ENCODE measurements at regions not wholly inside any gene's neighbourhood (a gene's known extent, or its start where the extent isn't known, plus 50 kb on each side); places are given as distances from the start of the nearest gene placed in this dataset.

- Histone ChIP-seq H3K4me1 (replicated peaks in 1 of 4; ENCODE audit: control insufficient read depth in 3 of 4, insufficient read depth in 4 of 4, low read length in 3 of 4) (no peaks in the 10 kb centered on the region; a peak in 1 of 7 replicates), H2BK20ac (ENCODE audit: low read length) (no peak overlapping the region), H2BK5ac (ENCODE audit: low read depth, low read length) (no peak overlapping the region), H4K20me1 (replicated peaks in 1 of 2; ENCODE audit: control insufficient read depth in 1 of 2, insufficient read depth in 2 of 2, low read length in 2 of 2) (no peaks in the 10 kb centered on the region), H3K79me2 (ENCODE audit: control insufficient read depth in 1 of 2, insufficient read depth in 2 of 2, low read length in 2 of 2) (no peaks in the 10 kb centered on the region), H3K18ac (ENCODE audit: extremely low read depth, low read length) (no peak overlapping the region), H4K5ac (ENCODE audit: insufficient read length, low read depth, low read length) (no peak overlapping the region), H3K23me2 (ENCODE audit: low read depth, low read length) (no peaks in the 10 kb centered on the region; the same call in 1 of the 2 replicates), H2BK120ac (replicated peaks; ENCODE audit: low read depth, low read length) (no peak overlapping the region), H4K8ac (ENCODE audit: extremely low read depth, insufficient read depth, low read length) (no peak overlapping the region), H3K27ac (ENCODE audit: low read depth, low read length) (no peak overlapping the region), H3K79me1 (ENCODE audit: low read depth, low read length) (no peaks in the 10 kb centered on the region), H3K9ac (replicated peaks in 1 of 4; ENCODE audit: extremely low read depth in 1 of 4, low read depth in 3 of 4, low read length in 3 of 4) (no peak overlapping the region), H3K36me3 (ENCODE audit: control insufficient read depth in 2 of 4, insufficient read depth in 4 of 4, low read length in 3 of 4) (no peaks in the 10 kb centered on the region), H3K23ac (ENCODE audit: insufficient read length) (no peak overlapping the region), H2BK12ac (ENCODE audit: low read depth, low read length) (no peak overlapping the region), H3K4me3 (ENCODE audit: extremely low read depth in 1 of 4, insufficient read depth in 2 of 4, low read depth in 3 of 4, low read length in 4 of 4) (no peak overlapping the region), H4K91ac (replicated peaks; ENCODE audit: insufficient read length, low read length) (no peak overlapping the region), H3K4ac (replicated peaks; ENCODE audit: insufficient read length, low read depth, low read length) (no peak overlapping the region), H3K27me3 (replicated peaks in 1 of 4; ENCODE audit: control insufficient read depth in 3 of 4, extremely low read depth in 1 of 4, insufficient read depth in 3 of 4, low read length in 3 of 4) (no peaks in the 10 kb centered on the region), H3K4me2 (ENCODE audit: insufficient read depth in 1 of 2, low read depth in 2 of 2, low read length in 2 of 2) (no peak overlapping the region), H2AFZ (ENCODE audit: low read length) (no peak overlapping the region), H3K14ac (ENCODE audit: insufficient read length) (no peak overlapping the region), H2AK5ac (ENCODE audit: low read depth, low read length) (no peak overlapping the region), H2BK15ac (ENCODE audit: low read length) (no peak overlapping the region), H3K9me3 (ENCODE audit: insufficient read depth in 2 of 2, low read depth in 1 of 2, low read length in 1 of 2) (no peaks in the 10 kb centered on the region), H3K56ac (replicated peaks; ENCODE audit: insufficient read length, low read depth, low read length) (no peak overlapping the region)
- CTCF ChIA-PET (ENCODE audit: partially characterized antibody): interaction anchor here (1.1 kb wide), 1 partner anchor 17 kb away, joined by 5 read pairs; no protein-coding TSS in a partner anchor
- POLR2A ChIA-PET (ENCODE audit: partially characterized antibody): no interaction called here
- DNase-seq (ENCODE audit: low read depth in 1 of 2, low spot score in 2 of 2): no peak
- no peak for FAIRE-seq
- WGBS, 2 experiments (ENCODE audit: extremely low coverage in 1 of 2, insufficient coverage in 1 of 2, insufficient read length in 1 of 2, insufficient replicate concordance in 2 of 2, low coverage in 1 of 2, low lambda C conversion rate in 2 of 2, missing lambda C conversion rate in 1 of 2): 68% methylated on average over 2 of the region's 2 CpGs; no CpG with 5 or more reads in 1 of the 2 experiments
- TF ChIP-seq E2F6 (IDR thresholded peaks at IDR 0.05) (no peak), TAF7 (optimal IDR thresholded peaks at IDR 0.05; ENCODE audit: borderline replicate concordance, low read depth, low read length) (no peak), RFX5 (IDR thresholded peaks at IDR 0.05; ENCODE audit: borderline replicate concordance, low read depth, low read length) (no peak), JUN (IDR thresholded peaks at IDR 0.05; ENCODE audit: low read depth, low read length) (no peak), YY1 (IDR thresholded peaks at IDR 0.05; ENCODE audit: low read depth, low read length) (no peak), SIN3A (conservative IDR thresholded peaks at IDR 0.05 in 1 of 2, IDR thresholded peaks at IDR 0.05 in 1 of 2; ENCODE audit: low read depth in 1 of 2, low read length in 2 of 2) (no peak), TBP (IDR thresholded peaks at IDR 0.05; ENCODE audit: low read depth, low read length) (no peak), RBBP5 (IDR thresholded peaks at IDR 0.05; ENCODE audit: borderline replicate concordance, low read depth, low read length) (no peak), EZH2 (IDR thresholded peaks at IDR 0.05; ENCODE audit: low read depth, low read length, severe bottlenecking) (no peak), CTBP2 (IDR thresholded peaks at IDR 0.05; ENCODE audit: borderline replicate concordance, insufficient read depth, insufficient read length, low read length) (no peak), CEBPB (IDR thresholded peaks at IDR 0.05; ENCODE audit: low read depth, low read length) (no peak), RNF2 (IDR thresholded peaks at IDR 0.05; ENCODE audit: borderline replicate concordance, low read depth, low read length, missing control alignments, poor library complexity, severe bottlenecking) (no peak), CREB1 (IDR thresholded peaks at IDR 0.05) (no peak)
These were observed 60.2 kb upstream of the DGKB start for GRCh38 chr7:14962778-14963177.
